ENCODE measurements at regions not wholly inside any gene's neighbourhood (a gene's known extent, or its start where the extent isn't known, plus 50 kb on each side); places are given as distances from the start of the nearest gene placed in this dataset.
"Not testable (repeated sequence)": the region's sequence is repeated elsewhere in the genome, so short reads cannot be mapped to it uniquely, and the experiment has no call there.

DNA sequence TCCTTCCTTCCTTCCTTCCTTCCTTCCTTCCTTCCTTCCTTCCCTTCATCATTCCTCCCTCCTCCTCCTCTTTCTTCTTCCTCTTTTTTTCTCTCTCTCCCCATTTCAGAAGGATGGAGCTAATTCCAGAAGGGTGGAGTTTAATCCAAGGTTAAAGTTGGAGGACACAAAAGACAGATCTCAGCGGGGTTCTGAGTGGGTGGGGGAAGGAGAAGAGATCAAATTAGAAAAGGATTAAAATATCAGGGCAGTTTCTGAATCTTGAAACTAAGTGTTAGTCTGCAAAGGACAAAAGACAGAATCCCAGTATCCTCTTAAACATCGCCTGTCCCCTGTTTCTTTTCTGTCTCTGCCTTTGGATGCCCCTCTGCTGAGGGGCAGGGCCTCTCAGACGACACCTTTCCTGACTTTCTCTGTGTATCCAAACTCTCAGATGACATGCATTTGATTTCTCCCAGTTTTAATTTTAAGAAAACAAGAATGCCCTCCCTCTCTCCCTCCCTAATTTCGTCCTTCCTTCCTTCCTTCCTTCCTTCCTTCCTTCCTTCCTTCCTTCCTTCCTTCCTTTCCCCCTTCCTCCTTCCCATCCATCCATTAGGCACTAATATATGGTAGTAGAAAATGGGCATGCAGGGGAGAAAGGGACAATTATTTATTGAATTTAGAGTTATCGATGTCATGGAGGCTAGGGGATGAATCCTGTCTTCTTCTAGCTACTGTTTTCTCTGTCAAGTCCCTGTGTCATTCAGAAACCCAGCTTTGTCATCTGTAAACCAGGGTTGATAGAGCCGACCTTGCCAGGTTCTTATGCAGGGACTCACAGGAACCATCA lies 269.1 kb downstream of the VRK1 start:
- no peak overlapping the region for H3K4me3 ChIP-seq (replicated peaks in 1 of 3)
- no peak for DNase-seq
- H3K4me1 ChIP-seq: no peaks in the 10 kb centered on the region
- WGBS, 2 donors: 67 to 78% methylated on average over 6 of the region's 6 CpGs
- no peaks in the 10 kb centered on the region for H3K27me3 ChIP-seq
- no peaks in the 10 kb centered on the region for H3K36me3 ChIP-seq
- no peak overlapping the region for H3K27ac ChIP-seq
- TF ChIP-seq POLR2A (IDR thresholded peaks at IDR 0.05): no peak
- TF ChIP-seq CTCF (IDR thresholded peaks at IDR 0.05): no peak
- H3K9me3 ChIP-seq: no peaks in the 10 kb centered on the region
- intact Hi-C loops (cut with DNase I): no loop called here

DNA sequence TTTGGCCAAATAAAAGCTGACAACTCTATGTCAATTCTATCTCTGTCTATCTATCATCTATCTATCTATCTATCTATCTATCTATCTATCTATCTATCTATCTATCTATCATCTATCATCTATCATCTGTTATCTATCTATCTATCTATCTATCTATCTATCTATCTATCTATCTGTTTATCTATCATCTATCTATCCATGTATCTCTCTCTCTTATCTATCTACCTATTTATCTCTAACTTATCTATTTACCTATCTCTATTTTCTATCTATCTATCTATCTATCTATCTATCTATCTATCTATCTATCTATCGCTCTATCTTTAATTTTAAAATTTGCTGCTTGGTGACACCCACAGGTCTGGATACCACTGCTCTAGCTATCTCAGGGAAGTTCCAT lies 271.1 kb downstream of the VRK1 start:
- H3K4me3 ChIP-seq (replicated peaks in 1 of 3); DNase-seq; H3K4me1 ChIP-seq; H3K9me3 ChIP-seq; H3K27ac ChIP-seq; H3K36me3 ChIP-seq; H3K27me3 ChIP-seq; intact Hi-C loops (cut with DNase I): not testable (repeated sequence)
- 95 to 97% methylated on average over 1 of the region's 1 CpG for WGBS, 2 donors

DNA sequence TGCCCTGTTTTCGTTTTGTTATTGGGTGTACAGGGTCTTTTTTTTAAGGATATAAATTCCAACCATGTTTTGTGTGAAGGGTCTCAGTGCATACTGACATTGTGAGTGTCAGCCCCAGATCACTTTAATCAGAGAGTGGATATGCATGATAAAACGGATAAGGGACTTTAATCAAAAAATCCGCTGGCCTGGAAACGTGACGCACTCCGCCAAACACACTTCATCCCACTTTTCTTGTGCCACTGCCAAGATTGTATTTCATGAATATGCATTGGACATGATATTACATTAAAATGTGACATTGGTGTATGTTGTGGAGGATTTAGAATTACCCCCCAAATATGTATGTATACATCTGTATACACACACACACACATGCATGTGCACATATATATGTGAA lies 273.1 kb downstream of the VRK1 start:
- Histone ChIP-seq H3K4me3 (replicated peaks in 1 of 3) (no peak overlapping the region), H3K27me3 (no peaks in the 10 kb centered on the region), H3K36me3 (no peaks in the 10 kb centered on the region), H3K4me1 (no peaks in the 10 kb centered on the region), H3K27ac (no peak overlapping the region), H3K9me3 (no peaks in the 10 kb centered on the region)
- no peak for TF ChIP-seq POLR2A (IDR thresholded peaks at IDR 0.05)
- no peak for TF ChIP-seq CTCF (IDR thresholded peaks at IDR 0.05)
- DNase-seq: no peak
- intact Hi-C loops (cut with DNase I): no loop called here
- WGBS, 2 donors: 61 to 64% methylated on average over 6 of the region's 6 CpGs

GRCh38 chr14:97071177-97071576 lies 274.0 kb downstream of the VRK1 start:
- no peak overlapping the region for H3K27ac ChIP-seq
- 80 to 83% methylated on average over 8 of the region's 8 CpGs for WGBS, 2 donors
- H3K27me3 ChIP-seq: no peaks in the 10 kb centered on the region
- H3K4me3 ChIP-seq (replicated peaks in 1 of 3): no peak overlapping the region
- intact Hi-C loops (cut with DNase I): no loop called here
- no peaks in the 10 kb centered on the region for H3K9me3 ChIP-seq
- no peak for TF ChIP-seq POLR2A (IDR thresholded peaks at IDR 0.05)
- no peak for TF ChIP-seq CTCF (IDR thresholded peaks at IDR 0.05)
- H3K4me1 ChIP-seq: no peaks in the 10 kb centered on the region
- no peak for DNase-seq
- H3K36me3 ChIP-seq: no peaks in the 10 kb centered on the region

DNA sequence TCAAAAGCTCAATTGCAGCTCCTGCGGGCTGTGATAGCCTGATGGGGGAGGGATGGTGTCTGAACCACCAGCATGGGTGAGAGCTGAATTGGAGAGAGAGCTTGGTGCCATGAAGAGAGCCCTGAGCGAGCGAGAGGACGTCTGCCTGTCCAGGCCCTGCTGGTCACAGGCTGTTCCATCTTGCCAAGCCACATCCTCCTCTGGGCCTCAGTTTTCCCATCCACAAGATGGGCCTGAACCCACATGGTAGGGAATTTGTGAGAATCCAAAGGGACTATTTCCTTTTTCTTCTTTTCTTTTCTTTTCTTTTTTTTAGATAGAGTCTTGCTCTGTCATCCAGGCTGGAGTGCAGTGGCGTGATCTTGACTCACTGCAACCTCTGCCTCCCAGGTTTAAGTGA lies 276.4 kb downstream of the VRK1 start:
- 87% methylated on average over 5 of the region's 5 CpGs for WGBS, 2 donors
- intact Hi-C loops (cut with DNase I): no loop called here
- DNase-seq: no peak

More for the DNA sequence above, 276.4 kb downstream of the VRK1 start:
- Histone ChIP-seq H3K9me3 (no peaks in the 10 kb centered on the region), H3K27me3 (no peaks in the 10 kb centered on the region), H3K27ac (no peak overlapping the region), H3K4me3 (replicated peaks in 1 of 3) (no peak overlapping the region), H3K36me3 (no peaks in the 10 kb centered on the region), H3K4me1 (peaks cover 0 to 7% of the 10 kb centered on the region in 2 donors)
- TF ChIP-seq CTCF (IDR thresholded peaks at IDR 0.05): no peak
- no peak for TF ChIP-seq POLR2A (IDR thresholded peaks at IDR 0.05)
